ENCODE measurements at regions not wholly inside any gene's neighbourhood (a gene's known extent, or its start where the extent isn't known, plus 50 kb on each side); places are given as distances from the start of the nearest gene placed in this dataset.

GRCh38 chr6:80537118-80537972 lies 430.9 kb downstream of the BCKDHB start:
- Mint-ChIP-seq H3K36me3 (ENCODE audit: insufficient read depth, unreplicated experiment) (no peaks in the 10 kb centered on the region), H3K4me1 (ENCODE audit: low read depth, unreplicated experiment) (peaks cover 40% of the 10 kb centered on the region), H3K27me3 (ENCODE audit: unreplicated experiment) (no peaks in the 10 kb centered on the region), H3K9me3 (ENCODE audit: low read depth, unreplicated experiment) (peaks cover 11% of the 10 kb centered on the region), H3K27ac (ENCODE audit: unreplicated experiment) (no peak overlapping the region), H3K4me3 (ENCODE audit: low read depth, unreplicated experiment) (no peak overlapping the region)
- no TSS peak for BruUV-seq (replicated peaks)
- no peak for DNase-seq
- TF ChIP-seq, protein P1, sequence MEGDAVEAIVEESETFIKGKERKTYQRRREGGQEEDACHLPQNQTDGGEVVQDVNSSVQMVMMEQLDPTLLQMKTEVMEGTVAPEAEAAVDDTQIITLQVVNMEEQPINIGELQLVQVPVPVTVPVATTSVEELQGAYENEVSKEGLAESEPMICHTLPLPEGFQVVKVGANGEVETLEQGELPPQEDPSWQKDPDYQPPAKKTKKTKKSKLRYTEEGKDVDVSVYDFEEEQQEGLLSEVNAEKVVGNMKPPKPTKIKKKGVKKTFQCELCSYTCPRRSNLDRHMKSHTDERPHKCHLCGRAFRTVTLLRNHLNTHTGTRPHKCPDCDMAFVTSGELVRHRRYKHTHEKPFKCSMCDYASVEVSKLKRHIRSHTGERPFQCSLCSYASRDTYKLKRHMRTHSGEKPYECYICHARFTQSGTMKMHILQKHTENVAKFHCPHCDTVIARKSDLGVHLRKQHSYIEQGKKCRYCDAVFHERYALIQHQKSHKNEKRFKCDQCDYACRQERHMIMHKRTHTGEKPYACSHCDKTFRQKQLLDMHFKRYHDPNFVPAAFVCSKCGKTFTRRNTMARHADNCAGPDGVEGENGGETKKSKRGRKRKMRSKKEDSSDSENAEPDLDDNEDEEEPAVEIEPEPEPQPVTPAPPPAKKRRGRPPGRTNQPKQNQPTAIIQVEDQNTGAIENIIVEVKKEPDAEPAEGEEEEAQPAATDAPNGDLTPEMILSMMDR (IDR thresholded peaks at IDR 0.05; ENCODE audit: unreplicated experiment), result no peak
- CTCF ChIA-PET, result no interaction called here
- intact Hi-C loops (cut with micrococcal nuclease; ENCODE audit: unreplicated experiment), result no loop called here

GRCh38 chr6:80535914-80536565 lies 429.6 kb downstream of the BCKDHB start:
- TF ChIP-seq, protein P1 (IDR thresholded peaks at IDR 0.05; ENCODE audit: unreplicated experiment), result no peak
- H3K9me3 Mint-ChIP-seq (ENCODE audit: low read depth, unreplicated experiment), result peaks cover 10% of the 10 kb centered on the region
- CTCF ChIA-PET, result no interaction called here
- H3K4me1 Mint-ChIP-seq (ENCODE audit: low read depth, unreplicated experiment), result peaks cover 27% of the 10 kb centered on the region
- no peak overlapping the region for H3K4me3 Mint-ChIP-seq (ENCODE audit: low read depth, unreplicated experiment)
- intact Hi-C loops (cut with micrococcal nuclease; ENCODE audit: unreplicated experiment), result no loop called here
- no peak overlapping the region for H3K27ac Mint-ChIP-seq (ENCODE audit: unreplicated experiment)
- no TSS peak for BruUV-seq (replicated peaks)
- DNase-seq, result no peak
- no peaks in the 10 kb centered on the region for H3K27me3 Mint-ChIP-seq (ENCODE audit: unreplicated experiment)
- no peaks in the 10 kb centered on the region for H3K36me3 Mint-ChIP-seq (ENCODE audit: insufficient read depth, unreplicated experiment)

- peaks cover under 1% of the 10 kb centered on the region for H3K9me3 Mint-ChIP-seq (ENCODE audit: low read depth, unreplicated experiment)
- no peaks in the 10 kb centered on the region for H3K36me3 Mint-ChIP-seq (ENCODE audit: insufficient read depth, unreplicated experiment)
- TF ChIP-seq, protein P1 (IDR thresholded peaks at IDR 0.05; ENCODE audit: unreplicated experiment), result no peak
- peaks cover 16% of the 10 kb centered on the region for H3K4me1 Mint-ChIP-seq (ENCODE audit: low read depth, unreplicated experiment)
- H3K4me3 Mint-ChIP-seq (ENCODE audit: low read depth, unreplicated experiment), result no peak overlapping the region
- BruUV-seq (replicated peaks), result no TSS peak
- no peak for DNase-seq
- no peaks in the 10 kb centered on the region for H3K27me3 Mint-ChIP-seq (ENCODE audit: unreplicated experiment)
- intact Hi-C loops (cut with micrococcal nuclease; ENCODE audit: unreplicated experiment), result no loop called here
- H3K27ac Mint-ChIP-seq (ENCODE audit: unreplicated experiment), result no peak overlapping the region
- CTCF ChIA-PET, result no interaction called here
These were observed 425.5 kb downstream of the BCKDHB start for GRCh38 chr6:80531681-80532619.

- TF ChIP-seq, protein P1 (IDR thresholded peaks at IDR 0.05; ENCODE audit: unreplicated experiment), result no peak
- intact Hi-C loops (cut with micrococcal nuclease; ENCODE audit: unreplicated experiment), result no loop called here
- Mint-ChIP-seq H3K27me3 (ENCODE audit: unreplicated experiment) (no peaks in the 10 kb centered on the region), H3K4me1 (ENCODE audit: low read depth, unreplicated experiment) (peaks cover 15% of the 10 kb centered on the region), H3K27ac (ENCODE audit: unreplicated experiment) (no peak overlapping the region), H3K4me3 (ENCODE audit: low read depth, unreplicated experiment) (no peak overlapping the region), H3K36me3 (ENCODE audit: insufficient read depth, unreplicated experiment) (no peaks in the 10 kb centered on the region), H3K9me3 (ENCODE audit: low read depth, unreplicated experiment) (no peaks in the 10 kb centered on the region)
- CTCF ChIA-PET, result no interaction called here
- no TSS peak for BruUV-seq (replicated peaks)
- DNase-seq, result no peak
These were observed 423.6 kb downstream of the BCKDHB start for GRCh38 chr6:80530103-80530502.

All from Calu3 (cell line).